WI38 (cell line): ENCODE measurements at regions not wholly inside any gene's neighbourhood (a gene's known extent, or its start where the extent isn't known, plus 50 kb on each side); places are given as distances from the start of the nearest gene placed in this dataset.

Experiments
- H3K4me3 ChIP-seq: 2 replicates; pipeline ENCODE4 v1.5.1; 2011; ENCODE audit warnings: low read depth, mild to moderate bottlenecking, control low read depth, low read length
- CTCF ChIP-seq: IDR thresholded peaks from 2 replicates; pipeline ENCODE4 v1.5.1; 2012; ENCODE audit warnings: low read depth, mild to moderate bottlenecking, control low read depth, low read length

GRCh38 chr4:33518856-33519255 lies 2725.5 kb downstream of the ARAP2 start:
- no peak for TF ChIP-seq CTCF
- H3K4me3 ChIP-seq: no peak overlapping the region

DNA sequence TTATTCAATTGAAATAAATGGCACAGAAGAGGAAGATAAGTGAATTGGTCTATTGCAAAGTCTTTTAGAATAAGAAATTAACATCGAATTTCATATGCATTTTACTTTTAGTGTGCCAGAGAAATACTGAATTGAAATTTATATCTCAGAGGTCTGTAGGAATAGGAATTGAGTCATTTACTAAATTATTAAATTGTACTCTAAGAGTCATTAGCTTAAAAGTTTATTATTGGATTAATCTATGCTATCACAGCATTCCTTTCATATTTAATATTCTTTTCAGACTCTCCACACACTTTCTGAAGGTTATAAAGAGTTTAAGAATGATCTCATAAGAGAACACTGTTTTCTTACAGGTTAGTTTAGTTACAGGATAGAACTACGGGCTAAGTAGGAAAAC lies 2711.5 kb downstream of the ARAP2 start:
- no peak for TF ChIP-seq CTCF
- H3K4me3 ChIP-seq: no peak overlapping the region

DNA sequence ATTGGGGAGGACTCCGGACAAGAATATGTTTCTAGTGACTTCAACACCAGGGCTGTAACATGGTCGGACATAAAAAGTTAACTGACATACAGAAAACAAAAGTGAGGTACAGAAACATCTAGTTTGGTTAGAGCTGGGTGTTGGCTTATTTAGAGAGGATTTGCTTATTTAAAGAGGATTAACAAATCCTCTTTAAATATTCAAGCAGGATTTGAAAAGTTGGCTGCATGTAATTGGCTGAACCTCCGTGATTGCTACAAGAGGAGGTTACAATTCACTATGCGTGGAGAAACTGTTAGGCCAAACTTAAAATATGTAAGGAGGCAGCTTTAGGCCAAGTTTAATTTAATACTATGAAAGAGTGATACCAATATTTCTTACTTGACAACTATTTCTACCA lies 2707.4 kb downstream of the ARAP2 start:
- no peak for TF ChIP-seq CTCF

DNA sequence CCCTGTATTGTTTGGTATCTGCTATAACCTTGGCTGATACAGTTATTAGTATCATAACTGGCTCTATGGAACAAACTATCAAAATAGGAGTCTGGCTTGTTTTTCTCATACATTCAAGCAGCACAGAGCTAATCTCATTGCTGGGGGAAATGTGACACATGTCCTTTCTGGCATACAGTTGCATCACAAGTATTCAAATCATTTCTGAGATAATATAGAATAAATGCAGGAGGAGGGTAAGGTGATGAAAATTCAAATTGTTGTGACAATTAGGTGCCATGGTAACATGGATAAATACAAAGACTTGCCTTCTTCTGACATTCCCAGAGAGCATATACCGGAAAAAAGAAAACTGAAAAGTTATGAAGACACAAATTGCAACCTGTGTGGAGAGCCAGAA lies 2706.8 kb downstream of the ARAP2 start:
- no peak for TF ChIP-seq CTCF

More for the DNA sequence above, 2707.4 kb downstream of the ARAP2 start:
- H3K4me3 ChIP-seq: no peak overlapping the region

DNA sequence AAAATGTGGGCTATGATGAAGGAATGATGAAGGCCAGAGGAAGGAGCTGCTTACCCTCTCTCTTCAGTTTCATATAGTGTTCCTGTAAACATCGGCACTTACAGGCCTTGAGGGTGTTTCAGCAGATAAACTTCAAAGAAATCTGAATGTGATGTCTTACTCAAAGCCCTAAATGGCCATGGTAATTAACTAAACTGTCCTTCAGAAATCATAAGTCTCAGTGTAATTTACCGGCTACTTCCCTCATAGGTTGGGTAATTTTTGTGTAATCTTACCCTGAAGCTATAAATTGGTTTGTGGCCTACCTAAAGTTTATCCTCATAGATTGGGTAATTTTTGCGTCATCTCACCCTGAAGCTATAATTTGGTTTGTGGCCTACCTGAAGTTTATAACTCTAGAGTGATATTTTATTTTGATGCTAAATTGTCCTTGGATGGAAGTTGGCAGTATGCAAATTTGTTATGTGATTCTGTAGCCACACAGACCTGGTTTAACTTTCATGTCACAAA lies 2700.3 kb downstream of the ARAP2 start:
- H3K4me3 ChIP-seq: no peak overlapping the region
- no peak for TF ChIP-seq CTCF

More for the DNA sequence above, 2706.8 kb downstream of the ARAP2 start:
- H3K4me3 ChIP-seq: no peak overlapping the region

DNA sequence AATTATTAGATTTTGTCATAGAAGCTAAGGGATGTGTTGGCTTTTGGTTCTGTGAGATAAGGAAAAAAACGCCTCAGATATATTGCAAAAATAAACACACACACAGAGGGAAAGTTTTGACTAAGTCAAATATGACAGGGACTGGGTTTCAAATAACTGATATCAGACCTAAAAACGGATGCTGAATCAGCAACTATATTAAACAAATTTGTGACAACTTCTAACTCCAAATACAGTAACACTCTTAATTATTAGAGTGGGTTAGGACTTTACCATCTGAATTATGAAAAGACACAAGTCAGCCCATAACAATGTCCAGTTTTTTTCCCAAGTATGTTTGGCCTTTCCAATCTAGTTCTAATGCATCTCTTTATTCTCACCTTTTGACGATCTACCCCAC lies 2693.1 kb downstream of the ARAP2 start:
- no peak overlapping the region for H3K4me3 ChIP-seq
- no peak for TF ChIP-seq CTCF

- no peak for TF ChIP-seq CTCF
- H3K4me3 ChIP-seq: no peak overlapping the region
Observed at GRCh38 chr4:33561259-33561658, 2683.1 kb downstream of the ARAP2 start.
